Naive thymus-derived CD8-positive, alpha-beta T cell (primary cell): ENCODE measurements at regions not wholly inside any gene's neighbourhood (a gene's known extent, or its start where the extent isn't known, plus 50 kb on each side); places are given as distances from the start of the nearest gene placed in this dataset.

Source experiments
- ATAC-seq, 2 donors: fragments of 150-1000 bp; cut with Tn5 transposase in 1 of 2; sonication (Bioruptor Pico), chemical (Tn5 transposase) in 1 of 2; 1 replicate in 1 of 2; 2 replicates in 1 of 2; pipeline ENCODE4 v1.10.0; 2021; ENCODE audit warnings: mild to moderate bottlenecking in 2 of 2, moderate library complexity in 2 of 2
- POLR2A ChIA-PET: fragments of 350-600 bp; sonication (Branson Sonifier 250); formaldehyde crosslinking; loops from one replicate; lab custom pipeline; 2021; ENCODE audit warnings: antibody characterized with exemption; lab: Charles Lee
- DNase-seq, 10 donors: peaks; one replicate each; pipeline versions ENCODE4 v3.0.0 to v3.0.0-alpha.2; 2020 to 2022
- H3K27ac Mint-ChIP-seq, 10 donors: one replicate each; pipeline ENCODE4 v1.8.0; 2020 to 2022; ENCODE audit warnings: mild to moderate bottlenecking in 10 of 10, mixed read lengths in 10 of 10, moderate library complexity in 4 of 10, inconsistent platforms in 1 of 10
- H3K27me3 Mint-ChIP-seq, 5 donors: one replicate each; pipeline ENCODE4 v1.8.0; 2021 to 2022; ENCODE audit warnings: mixed read lengths in 5 of 5
- H3K36me3 Mint-ChIP-seq, 3 donors: one replicate each; pipeline ENCODE4 v1.8.0; 2020 to 2022; ENCODE audit warnings: mixed read lengths in 3 of 3, mild to moderate bottlenecking in 2 of 3, inconsistent platforms in 1 of 3
- H3K4me1 Mint-ChIP-seq, 4 donors: one replicate each; pipeline ENCODE4 v1.8.0; 2021 to 2022; ENCODE audit warnings: mixed read lengths in 4 of 4
- H3K4me3 Mint-ChIP-seq, 10 donors: one replicate each; pipeline ENCODE4 v1.8.0; 2020 to 2022; ENCODE audit warnings: mild to moderate bottlenecking in 10 of 10, mixed read lengths in 10 of 10, moderate library complexity in 6 of 10, inconsistent platforms in 1 of 10
- H3K9me3 Mint-ChIP-seq, 9 donors: one replicate each; pipeline ENCODE4 v1.8.0; 2020 to 2022; ENCODE audit warnings: mixed read lengths in 9 of 9, mild to moderate bottlenecking in 3 of 9, inconsistent platforms in 1 of 9, moderate library complexity in 1 of 9

GRCh38 chr12:40502322-40502721 lies 189.9 kb upstream of the CNTN1 start:
- Mint-ChIP-seq H3K9me3 (peaks cover 0 to 8% (median 0%) of the 10 kb centered on the region in 9 donors), H3K4me1 (no peaks in the 10 kb centered on the region), H3K36me3 (no peaks in the 10 kb centered on the region), H3K4me3 (no peak overlapping the region), H3K27me3 (no peaks in the 10 kb centered on the region), H3K27ac (no peak overlapping the region)
- POLR2A ChIA-PET, result no interaction called here
- DNase-seq (no peak), ATAC-seq (no peak)

GRCh38 chr12:40505327-40505726 lies 186.9 kb upstream of the CNTN1 start:
- Mint-ChIP-seq H3K36me3 (no peaks in the 10 kb centered on the region), H3K4me1 (no peaks in the 10 kb centered on the region), H3K4me3 (no peak overlapping the region), H3K9me3 (peaks cover 0 to 3% (median 0%) of the 10 kb centered on the region in 9 donors), H3K27ac (no peak overlapping the region), H3K27me3 (peaks cover 0 to 3% (median 0%) of the 10 kb centered on the region in 5 donors)
- DNase-seq (no peak), ATAC-seq (no peak)
- POLR2A ChIA-PET, result no interaction called here

DNA sequence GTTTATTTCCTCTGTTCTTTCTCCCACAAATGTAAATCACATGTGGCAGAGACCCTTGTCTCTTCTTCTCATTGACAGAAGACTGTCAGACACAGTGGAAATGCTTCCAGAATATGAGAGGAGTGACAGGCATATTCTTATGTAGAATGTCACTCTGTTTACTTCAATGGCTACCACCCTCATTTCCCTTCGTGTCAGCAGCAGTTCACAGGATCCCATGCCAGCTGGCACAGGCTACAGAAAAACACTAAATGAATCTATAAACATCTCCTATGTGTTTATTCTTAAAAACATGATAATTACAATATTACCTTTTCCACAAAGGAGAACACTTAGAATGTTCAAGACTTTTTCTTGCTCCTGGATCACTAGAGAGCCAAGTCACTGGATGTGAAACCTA lies 183.8 kb upstream of the CNTN1 start:
- Mint-ChIP-seq H3K27ac (no peak overlapping the region), H3K36me3 (no peaks in the 10 kb centered on the region), H3K27me3 (peaks cover 0 to 3% (median 0%) of the 10 kb centered on the region in 5 donors), H3K4me1 (no peaks in the 10 kb centered on the region), H3K9me3 (no peaks in the 10 kb centered on the region), H3K4me3 (no peak overlapping the region)
- no peak for DNase-seq
- no peak for ATAC-seq
- POLR2A ChIA-PET, result no interaction called here

DNA sequence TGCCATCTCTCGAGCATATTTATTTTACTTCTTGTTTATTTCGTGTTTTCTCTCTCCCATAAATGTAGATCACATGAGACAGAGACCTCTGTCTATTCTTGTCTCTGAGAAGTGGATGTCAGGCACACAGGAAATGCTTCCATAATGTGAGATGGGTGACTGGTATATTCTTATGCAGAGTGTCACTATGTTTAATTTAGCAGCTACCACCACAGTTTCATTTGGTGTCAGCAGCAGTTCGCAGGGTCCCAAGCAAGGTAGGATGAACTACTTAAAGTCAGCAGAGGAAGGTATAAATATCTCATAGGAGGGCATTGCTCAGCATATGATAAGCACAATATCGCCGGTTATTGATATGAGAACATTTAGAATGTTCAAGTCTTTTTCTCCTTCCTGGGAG lies 180.9 kb upstream of the CNTN1 start:
- POLR2A ChIA-PET, result no interaction called here

GRCh38 chr12:40515041-40515816 lies 177.0 kb upstream of the CNTN1 start:
- Mint-ChIP-seq H3K4me1 (no peaks in the 10 kb centered on the region), H3K4me3 (no peak overlapping the region), H3K36me3 (no peaks in the 10 kb centered on the region), H3K9me3 (peaks cover 0 to 2% (median 0%) of the 10 kb centered on the region in 9 donors), H3K27me3 (peaks cover 0 to 4% (median 0%) of the 10 kb centered on the region in 5 donors), H3K27ac (no peak overlapping the region)
- ATAC-seq, result no peak
- POLR2A ChIA-PET, result no interaction called here
- no peak for DNase-seq

More for the DNA sequence above, 180.9 kb upstream of the CNTN1 start:
- H3K27me3 Mint-ChIP-seq, result peaks cover 0 to 4% (median 0%) of the 10 kb centered on the region in 5 donors
- no peaks in the 10 kb centered on the region for H3K36me3 Mint-ChIP-seq
- no peak for DNase-seq
- no peak overlapping the region for H3K27ac Mint-ChIP-seq
- no peaks in the 10 kb centered on the region for H3K9me3 Mint-ChIP-seq
- no peak overlapping the region for H3K4me3 Mint-ChIP-seq
- no peak for ATAC-seq
- H3K4me1 Mint-ChIP-seq, result no peaks in the 10 kb centered on the region

DNA sequence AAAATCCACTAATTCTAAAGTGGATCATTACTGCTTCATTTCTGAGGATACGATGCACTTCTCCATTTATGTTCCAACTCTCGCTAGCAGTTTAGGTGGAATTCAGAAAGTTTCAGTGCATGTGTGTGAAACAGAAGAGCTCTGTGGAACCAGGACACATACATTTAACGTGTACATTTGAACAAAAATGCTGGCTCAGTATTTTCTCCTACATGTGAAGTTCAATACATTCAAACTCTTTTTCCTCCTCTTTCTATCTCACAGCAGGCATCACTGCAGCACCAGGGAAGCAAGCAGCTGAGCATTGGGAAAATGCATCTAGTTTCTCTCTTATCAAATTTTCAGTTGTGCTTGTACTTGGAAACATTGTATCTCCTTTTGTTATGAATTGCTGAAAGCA lies 169.4 kb upstream of the CNTN1 start:
- H3K4me1 Mint-ChIP-seq, result peaks cover 0 to 2% (median 0%) of the 10 kb centered on the region in 4 donors
- peaks cover 0 to 5% (median 0%) of the 10 kb centered on the region in 9 donors for H3K9me3 Mint-ChIP-seq
- H3K4me3 Mint-ChIP-seq, result no peak overlapping the region
- peaks cover 0 to 3% (median 0%) of the 10 kb centered on the region in 5 donors for H3K27me3 Mint-ChIP-seq
- ATAC-seq, result no peak
- no peak overlapping the region for H3K27ac Mint-ChIP-seq
- no peak for DNase-seq
- POLR2A ChIA-PET, result no interaction called here
- no peaks in the 10 kb centered on the region for H3K36me3 Mint-ChIP-seq

- POLR2A ChIA-PET, result no interaction called here
- no peak for DNase-seq
- H3K4me1 Mint-ChIP-seq, result peaks cover 0 to 2% (median 0%) of the 10 kb centered on the region in 4 donors
- H3K27ac Mint-ChIP-seq, result no peak overlapping the region
- ATAC-seq, result no peak
- peaks cover 0 to 4% (median 0%) of the 10 kb centered on the region in 9 donors for H3K9me3 Mint-ChIP-seq
- no peaks in the 10 kb centered on the region for H3K36me3 Mint-ChIP-seq
- H3K4me3 Mint-ChIP-seq, result no peak overlapping the region
- peaks cover 0 to 3% (median 0%) of the 10 kb centered on the region in 5 donors for H3K27me3 Mint-ChIP-seq
These were observed 167.2 kb upstream of the CNTN1 start for GRCh38 chr12:40525054-40525453.

DNA sequence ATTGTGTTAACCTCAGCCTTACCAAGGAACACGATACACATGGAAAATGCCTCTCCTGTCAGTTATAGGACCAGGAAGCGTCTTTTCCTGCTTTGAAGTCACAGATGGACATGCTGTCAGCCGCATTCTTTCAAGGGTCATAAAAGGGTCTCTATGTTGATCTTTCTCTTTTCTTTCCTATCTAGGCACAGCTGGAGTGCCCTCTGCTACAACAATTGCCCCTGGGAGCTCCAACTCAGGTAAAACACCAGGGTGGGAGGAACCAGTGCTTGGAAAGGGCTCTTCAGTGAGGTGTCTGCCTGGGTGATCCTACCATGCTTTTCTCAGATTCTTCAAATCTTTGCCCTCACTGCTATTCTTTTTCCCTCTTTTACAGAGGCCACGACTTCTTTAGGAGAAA lies 157.4 kb upstream of the CNTN1 start:
- H3K36me3 Mint-ChIP-seq, result no peaks in the 10 kb centered on the region
- H3K9me3 Mint-ChIP-seq, result peaks cover 2 to 24% (median 8%) of the 10 kb centered on the region in 9 donors
- no peaks in the 10 kb centered on the region for H3K4me1 Mint-ChIP-seq
- H3K27ac Mint-ChIP-seq, result no peak overlapping the region
- peaks cover 0 to 2% (median 0%) of the 10 kb centered on the region in 5 donors for H3K27me3 Mint-ChIP-seq
- POLR2A ChIA-PET, result no interaction called here
- H3K4me3 Mint-ChIP-seq, result no peak overlapping the region
- DNase-seq, result no peak
- ATAC-seq, result no peak

DNA sequence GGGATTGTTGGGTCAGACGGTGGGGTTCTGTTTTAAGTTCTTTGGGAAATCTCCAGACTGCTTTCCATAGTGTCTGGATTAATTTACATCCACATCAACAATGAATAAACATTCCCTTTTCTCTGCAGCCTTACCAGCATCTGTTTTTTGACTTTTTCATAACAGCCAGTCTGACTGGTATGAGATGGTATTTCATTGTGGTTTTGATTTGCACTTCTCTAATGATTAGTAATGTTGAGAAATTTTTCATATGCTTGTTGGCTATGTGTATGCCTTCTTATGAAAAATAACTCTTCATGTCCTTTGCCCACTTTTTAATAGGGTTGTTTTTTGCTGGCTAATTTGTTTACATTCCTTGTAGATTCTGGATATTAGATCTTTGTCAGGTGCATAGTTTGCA lies 140.8 kb upstream of the CNTN1 start:
- Mint-ChIP-seq H3K4me3 (no peak overlapping the region), H3K4me1 (no peaks in the 10 kb centered on the region), H3K9me3 (peaks cover 0 to 43% (median 9%) of the 10 kb centered on the region in 9 donors), H3K36me3 (peaks cover 0 to 4% (median 0%) of the 10 kb centered on the region in 3 donors), H3K27me3 (peaks cover 0 to 3% (median 0%) of the 10 kb centered on the region in 5 donors), H3K27ac (no peak overlapping the region)
- ATAC-seq, result no peak
- POLR2A ChIA-PET, result no interaction called here
- no peak for DNase-seq

DNA sequence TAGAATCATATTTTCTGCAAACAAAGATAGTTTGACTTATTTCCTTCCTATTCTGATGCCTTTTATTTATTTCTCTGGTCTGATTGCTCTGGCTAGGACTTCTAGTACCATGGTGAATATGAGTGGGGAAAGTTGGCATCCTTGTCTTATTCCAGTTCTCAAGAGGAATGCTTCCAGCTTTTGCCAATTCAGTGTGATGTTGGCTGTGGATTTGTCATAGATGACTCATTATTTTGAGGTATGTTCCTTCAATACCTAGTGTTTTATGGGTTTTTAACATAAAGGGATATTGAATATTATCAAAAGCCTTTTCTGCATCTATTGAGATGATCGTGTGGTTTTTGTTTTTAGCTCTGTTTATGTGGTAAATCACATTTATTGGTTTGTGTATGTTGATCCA lies 139.4 kb upstream of the CNTN1 start:
- peaks cover 0 to 3% (median 0%) of the 10 kb centered on the region in 5 donors for H3K27me3 Mint-ChIP-seq
- ATAC-seq, result no peak
- POLR2A ChIA-PET, result no interaction called here
- H3K27ac Mint-ChIP-seq, result no peak overlapping the region
- no peaks in the 10 kb centered on the region for H3K4me1 Mint-ChIP-seq
- peaks cover 0 to 39% (median 9%) of the 10 kb centered on the region in 9 donors for H3K9me3 Mint-ChIP-seq
- no peak for DNase-seq
- H3K36me3 Mint-ChIP-seq, result peaks cover 0 to 4% (median 0%) of the 10 kb centered on the region in 3 donors
- H3K4me3 Mint-ChIP-seq, result no peak overlapping the region

DNA sequence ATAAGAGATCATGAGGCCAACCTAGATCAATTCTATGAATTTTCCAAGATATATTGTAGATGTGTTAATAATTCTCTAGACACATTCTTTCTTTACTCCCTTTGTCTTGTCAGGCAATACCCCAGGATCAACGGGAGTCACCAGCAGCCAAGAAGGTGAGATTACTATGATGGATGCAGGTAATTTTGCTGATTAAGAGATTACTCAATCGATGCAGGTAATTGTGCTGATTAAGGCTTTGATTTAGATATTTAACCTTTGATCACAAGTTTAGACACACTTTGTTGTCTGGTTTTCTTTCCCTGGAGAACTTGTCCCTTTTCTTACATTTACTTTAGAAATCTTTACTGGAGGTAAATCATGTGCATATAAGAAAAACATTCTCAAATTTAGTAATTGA lies 134.3 kb upstream of the CNTN1 start:
- Mint-ChIP-seq H3K27me3 (peaks cover 0 to 3% (median 0%) of the 10 kb centered on the region in 5 donors), H3K4me3 (no peak overlapping the region)

DNA sequence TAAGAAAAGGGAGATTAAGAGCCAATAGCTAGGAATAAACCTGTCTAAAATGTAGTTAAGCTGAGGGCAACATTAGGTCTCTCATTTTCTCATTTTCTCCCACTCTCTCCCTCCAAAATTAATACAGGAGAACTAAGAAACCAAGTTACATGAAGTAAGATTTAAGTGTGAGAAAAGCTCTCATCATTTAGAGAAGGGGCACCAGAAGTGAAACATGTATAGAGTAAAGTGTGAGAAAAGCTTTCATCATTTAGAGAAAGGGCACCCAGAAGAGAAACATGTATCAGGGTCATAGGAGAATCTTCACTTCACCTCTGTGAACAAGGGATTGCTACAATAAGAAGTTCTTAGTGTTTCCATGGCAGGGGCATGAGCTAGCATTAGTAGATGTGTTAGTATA lies 132.4 kb upstream of the CNTN1 start:
- POLR2A ChIA-PET, result no interaction called here
- Mint-ChIP-seq H3K4me3 (no peak overlapping the region), H3K9me3 (peaks cover 2 to 22% (median 3%) of the 10 kb centered on the region in 9 donors), H3K36me3 (peaks cover 0 to 4% (median 0%) of the 10 kb centered on the region in 3 donors), H3K27ac (no peak overlapping the region), H3K4me1 (no peaks in the 10 kb centered on the region), H3K27me3 (peaks cover 0 to 6% (median 0%) of the 10 kb centered on the region in 5 donors)
- DNase-seq (no peak), ATAC-seq (no peak)

More for the DNA sequence above, 134.3 kb upstream of the CNTN1 start:
- Mint-ChIP-seq H3K36me3 (peaks cover 0 to 4% (median 0%) of the 10 kb centered on the region in 3 donors), H3K9me3 (peaks cover 2 to 22% (median 8%) of the 10 kb centered on the region in 9 donors), H3K27ac (no peak overlapping the region), H3K4me1 (no peaks in the 10 kb centered on the region)
- DNase-seq (no peak), ATAC-seq (no peak)
- POLR2A ChIA-PET, result no interaction called here

DNA sequence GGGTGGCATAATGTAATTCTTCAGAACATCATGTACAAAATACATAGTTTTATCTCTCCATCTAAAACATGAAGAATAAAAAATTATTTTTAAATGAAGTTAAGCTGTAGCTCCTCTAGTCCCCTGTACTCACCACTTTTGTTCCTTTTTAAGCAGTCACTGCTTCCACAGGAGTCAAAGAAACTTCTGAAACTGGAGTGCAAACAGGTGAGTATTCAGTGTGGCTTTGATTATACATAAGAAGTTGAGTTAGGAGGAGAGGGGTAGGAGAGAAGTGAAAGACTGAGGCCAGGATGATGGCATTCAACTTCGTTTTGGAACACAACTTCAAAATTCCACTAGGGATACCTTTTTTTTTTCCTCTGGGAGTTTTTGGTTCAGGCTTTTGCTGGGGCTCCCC lies 131.4 kb upstream of the CNTN1 start:
- Mint-ChIP-seq H3K9me3 (peaks cover 0 to 20% (median 2%) of the 10 kb centered on the region in 9 donors), H3K27ac (no peak overlapping the region), H3K27me3 (peaks cover 0 to 7% (median 0%) of the 10 kb centered on the region in 5 donors), H3K36me3 (peaks cover 0 to 3% (median 0%) of the 10 kb centered on the region in 3 donors), H3K4me3 (no peak overlapping the region), H3K4me1 (no peaks in the 10 kb centered on the region)
- DNase-seq, result no peak
- POLR2A ChIA-PET, result no interaction called here
- no peak for ATAC-seq
